CD4-positive, CD25-positive, alpha-beta regulatory T cell (primary cell): ENCODE measurements at regions not wholly inside any gene's neighbourhood (a gene's known extent, or its start where the extent isn't known, plus 50 kb on each side); places are given as distances from the start of the nearest gene placed in this dataset.

Experiments
- ATAC-seq, 2 donors: fragments of 150-1000 bp; cut with Tn5 transposase; one replicate each; pipeline ENCODE4 v1.10.0; 2021; ENCODE audit warnings: low read depth in 2 of 2, moderate number of reproducible peaks in 2 of 2, moderate library complexity in 1 of 2
- DNase-seq, 3 donors: peaks; one replicate each; pipeline versions ENCODE4 v3.0.0 to v3.0.0-alpha.2; 2012 to 2022; ENCODE audit warnings: mixed read lengths in 1 of 3
- H3K27ac ChIP-seq: one replicate; pipeline ENCODE4 v1.7.0; 2013; ENCODE audit warnings: mild to moderate bottlenecking, low read length; ENCODE audit not compliant: insufficient read depth, poor library complexity, severe bottlenecking
- H3K27me3 ChIP-seq: one replicate; pipeline ENCODE4 v1.7.0; 2013; ENCODE audit warnings: low read length; ENCODE audit not compliant: control insufficient read depth, insufficient read depth
- H3K36me3 ChIP-seq: one replicate; pipeline ENCODE4 v1.7.0; 2013; ENCODE audit warnings: mild to moderate bottlenecking, low read length, moderate library complexity; ENCODE audit not compliant: control insufficient read depth, insufficient read depth
- H3K4me1 ChIP-seq: 2 replicates; pipeline ENCODE4 v1.7.0; 2013; ENCODE audit warnings: mild to moderate bottlenecking, low read length; ENCODE audit not compliant: insufficient read depth, control insufficient read depth, poor library complexity, severe bottlenecking
- H3K4me3 ChIP-seq: one replicate; pipeline ENCODE4 v1.7.0; 2013; ENCODE audit warnings: low read depth, mild to moderate bottlenecking, low read length, moderate library complexity
- H3K9me3 ChIP-seq, 2 experiments: 1 replicate in 1 of 2; 2 replicates in 1 of 2; pipeline ENCODE4 v1.7.0; 2013; ENCODE audit warnings: low read length in 2 of 2, mild to moderate bottlenecking in 1 of 2, moderate library complexity in 1 of 2; ENCODE audit not compliant: control insufficient read depth in 2 of 2
- H3K27ac Mint-ChIP-seq, 3 donors: one replicate each; pipeline ENCODE4 v1.8.0; 2020 to 2022; ENCODE audit warnings: mild to moderate bottlenecking in 3 of 3, mixed read lengths in 3 of 3, moderate library complexity in 2 of 3
- H3K27me3 Mint-ChIP-seq: one replicate; pipeline ENCODE4 v1.8.0; 2022; ENCODE audit warnings: mild to moderate bottlenecking, mixed read lengths
- H3K36me3 Mint-ChIP-seq: one replicate; pipeline ENCODE4 v1.8.0; 2020; ENCODE audit warnings: mixed read lengths
- H3K4me1 Mint-ChIP-seq, 4 donors: one replicate each; pipeline ENCODE4 v1.8.0; 2020 to 2022; ENCODE audit warnings: mixed read lengths in 4 of 4, mild to moderate bottlenecking in 1 of 4
- H3K4me3 Mint-ChIP-seq, 4 donors: one replicate each; pipeline ENCODE4 v1.8.0; 2020 to 2022; ENCODE audit warnings: mild to moderate bottlenecking in 4 of 4, mixed read lengths in 4 of 4, moderate library complexity in 3 of 4
- H3K9me3 Mint-ChIP-seq, 7 donors: one replicate each; pipeline ENCODE4 v1.8.0; 2020 to 2022; ENCODE audit warnings: mixed read lengths in 7 of 7, mild to moderate bottlenecking in 3 of 7, moderate library complexity in 2 of 7

- Histone ChIP-seq H3K4me3 (no peak overlapping the region), H3K9me3 (no peaks in the 10 kb centered on the region), H3K27me3 (peaks cover 1% of the 10 kb centered on the region), H3K4me1 (no peaks in the 10 kb centered on the region), H3K27ac (no peak overlapping the region), H3K36me3 (no peaks in the 10 kb centered on the region)
- no peaks in the 10 kb centered on the region for H3K4me1 Mint-ChIP-seq
- no peak overlapping the region for H3K4me3 Mint-ChIP-seq
- H3K27me3 Mint-ChIP-seq, result no peaks in the 10 kb centered on the region
- H3K36me3 Mint-ChIP-seq, result no peaks in the 10 kb centered on the region
- H3K27ac Mint-ChIP-seq, result no peak overlapping the region
- DNase-seq, result no peak
- H3K9me3 Mint-ChIP-seq, result peaks cover 0 to 9% (median 2%) of the 10 kb centered on the region in 7 donors
- no peak for ATAC-seq
Measured at GRCh38 chr15:31752905-31753304, 277.4 kb upstream of the CHRNA7 start.

- peaks cover 0 to 2% (median 0%) of the 10 kb centered on the region in 4 donors for H3K4me1 Mint-ChIP-seq
- no peak overlapping the region for H3K27ac Mint-ChIP-seq
- no peak overlapping the region for H3K4me3 Mint-ChIP-seq
- H3K9me3 Mint-ChIP-seq, result peaks cover 0 to 8% (median 0%) of the 10 kb centered on the region in 7 donors
- Histone ChIP-seq H3K27me3 (peaks cover 4% of the 10 kb centered on the region), H3K4me1 (no peaks in the 10 kb centered on the region), H3K9me3 (no peaks in the 10 kb centered on the region), H3K27ac (no peak overlapping the region), H3K36me3 (no peaks in the 10 kb centered on the region), H3K4me3 (no peak overlapping the region)
- H3K36me3 Mint-ChIP-seq, result no peaks in the 10 kb centered on the region
- H3K27me3 Mint-ChIP-seq, result peaks cover 4% of the 10 kb centered on the region
- ATAC-seq (no peak), DNase-seq (no peak)
Measured at GRCh38 chr15:31758126-31758525, 272.2 kb upstream of the CHRNA7 start.

- Mint-ChIP-seq H3K27ac (no peak overlapping the region), H3K4me1 (no peaks in the 10 kb centered on the region), H3K27me3 (peaks cover 4% of the 10 kb centered on the region), H3K9me3 (peaks cover 0 to 7% (median 0%) of the 10 kb centered on the region in 7 donors), H3K36me3 (no peaks in the 10 kb centered on the region), H3K4me3 (no peak overlapping the region)
- ATAC-seq, result no peak
- DNase-seq, result no peak
- Histone ChIP-seq H3K4me3 (no peak overlapping the region), H3K36me3 (no peaks in the 10 kb centered on the region), H3K9me3 (no peaks in the 10 kb centered on the region), H3K27me3 (no peaks in the 10 kb centered on the region), H3K4me1 (no peaks in the 10 kb centered on the region), H3K27ac (no peak overlapping the region)
Measured at GRCh38 chr15:31768055-31768454, 262.3 kb upstream of the CHRNA7 start.

GRCh38 chr15:31774045-31774444 is 256.3 kb upstream of the CHRNA7 start:
- Histone ChIP-seq H3K4me3 (no peak overlapping the region), H3K27me3 (no peaks in the 10 kb centered on the region), H3K9me3 (no peaks in the 10 kb centered on the region), H3K36me3 (no peaks in the 10 kb centered on the region), H3K4me1 (no peaks in the 10 kb centered on the region), H3K27ac (no peak overlapping the region)
- Mint-ChIP-seq H3K9me3 (peaks cover 0 to 5% (median 0%) of the 10 kb centered on the region in 7 donors), H3K36me3 (no peaks in the 10 kb centered on the region), H3K27ac (no peak overlapping the region), H3K4me3 (no peak overlapping the region), H3K4me1 (no peaks in the 10 kb centered on the region), H3K27me3 (peaks cover 5% of the 10 kb centered on the region)
- no peak for ATAC-seq
- DNase-seq, result no peak

DNA sequence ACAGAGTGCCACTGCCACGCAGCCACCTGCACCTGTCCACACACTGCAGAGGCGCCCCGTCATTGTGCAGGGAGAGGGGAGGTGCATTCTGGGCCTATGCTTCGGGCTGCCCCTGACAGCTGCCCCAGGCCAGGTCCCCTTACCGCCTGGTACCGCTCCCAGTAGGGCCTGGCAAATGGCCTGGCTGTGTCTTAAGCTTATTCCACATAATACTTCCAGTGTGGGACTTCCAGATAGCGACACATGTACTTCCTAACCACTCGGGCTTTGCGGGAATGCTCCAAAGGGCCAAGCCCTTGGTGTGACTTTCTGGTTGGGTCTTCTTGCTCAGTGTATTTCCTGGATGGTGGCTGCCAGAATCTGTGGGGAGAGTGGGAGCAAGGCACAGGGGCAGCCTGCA is 254.3 kb upstream of the CHRNA7 start:
- H3K27ac Mint-ChIP-seq, result no peak overlapping the region

DNA sequence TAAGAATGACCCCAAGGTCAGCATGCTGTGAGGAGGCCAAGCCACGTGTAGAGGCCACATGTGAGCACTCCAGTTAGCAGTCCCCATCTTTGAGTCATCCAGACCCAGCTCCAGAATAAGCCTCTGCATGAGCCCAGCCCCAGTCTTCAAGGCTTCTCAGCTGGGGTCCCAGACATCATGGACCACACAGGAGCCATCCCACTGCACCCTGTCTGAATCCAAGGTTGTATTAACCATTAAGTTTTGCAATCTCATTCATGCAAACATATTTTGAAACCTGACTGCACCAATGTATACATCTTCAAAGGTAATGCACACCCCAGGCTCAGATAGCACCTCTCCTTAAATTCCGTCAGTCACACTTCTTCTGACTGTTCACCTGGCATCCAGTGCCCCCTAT is 249.1 kb upstream of the CHRNA7 start:
- DNase-seq (no peak), ATAC-seq (no peak)
- Histone ChIP-seq H3K36me3 (no peaks in the 10 kb centered on the region), H3K27me3 (no peaks in the 10 kb centered on the region), H3K4me1 (no peaks in the 10 kb centered on the region), H3K9me3 (no peaks in the 10 kb centered on the region), H3K4me3 (no peak overlapping the region), H3K27ac (no peak overlapping the region)
- Mint-ChIP-seq H3K9me3 (peaks cover 0 to 4% (median 0%) of the 10 kb centered on the region in 7 donors), H3K4me1 (no peaks in the 10 kb centered on the region), H3K27me3 (peaks cover 5% of the 10 kb centered on the region), H3K4me3 (no peak overlapping the region), H3K27ac (peak overlapping the region in 1 of 3 donors; percentile 16), H3K36me3 (no peaks in the 10 kb centered on the region)

More for the DNA sequence above, 254.3 kb upstream of the CHRNA7 start:
- no peaks in the 10 kb centered on the region for H3K27me3 ChIP-seq
- Mint-ChIP-seq H3K9me3 (peaks cover 0 to 4% (median 0%) of the 10 kb centered on the region in 7 donors), H3K36me3 (no peaks in the 10 kb centered on the region), H3K4me1 (no peaks in the 10 kb centered on the region), H3K4me3 (no peak overlapping the region), H3K27me3 (peaks cover 5% of the 10 kb centered on the region)
- no peak for DNase-seq
- no peaks in the 10 kb centered on the region for H3K9me3 ChIP-seq
- H3K36me3 ChIP-seq, result no peaks in the 10 kb centered on the region
- H3K4me3 ChIP-seq, result no peak overlapping the region
- H3K4me1 ChIP-seq, result no peaks in the 10 kb centered on the region
- ATAC-seq, result no peak
- H3K27ac ChIP-seq, result no peak overlapping the region

DNA sequence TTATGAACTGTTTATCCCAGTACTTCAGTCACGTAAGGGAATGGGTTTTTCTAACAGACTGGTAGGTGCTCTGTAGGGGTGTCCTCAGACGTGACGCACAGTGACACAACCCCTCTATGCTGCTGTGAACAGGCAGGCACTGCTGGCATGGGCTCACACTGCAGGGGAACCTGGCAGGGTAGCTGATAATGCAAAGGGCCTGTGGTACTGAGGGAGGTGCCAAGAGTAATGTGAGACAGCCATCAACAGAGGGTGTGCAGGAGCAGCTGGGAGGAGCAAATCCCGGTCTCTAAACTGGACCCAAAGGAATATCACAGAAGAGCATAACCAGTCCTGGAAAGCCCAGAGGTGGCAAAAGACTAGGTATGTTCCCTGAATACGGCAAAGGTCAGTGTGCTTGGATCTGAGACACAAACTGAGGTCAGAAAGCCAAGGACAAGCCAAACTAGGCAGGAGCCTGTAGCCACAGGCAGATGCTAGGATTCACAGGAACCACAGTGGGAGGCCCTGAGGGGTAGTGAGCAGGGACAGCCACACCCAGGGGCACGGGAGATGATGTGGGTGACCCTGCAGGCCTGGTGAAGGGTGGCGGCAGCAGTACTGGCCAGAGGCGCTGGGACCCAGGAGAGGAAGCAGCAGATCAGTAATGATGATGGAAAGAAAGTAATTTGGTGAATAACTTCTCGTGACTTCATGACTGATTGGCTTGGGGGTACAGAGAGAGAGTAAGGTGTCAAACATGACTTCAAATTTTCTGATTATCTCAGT is 248.1 kb upstream of the CHRNA7 start:
- Mint-ChIP-seq H3K4me1 (no peaks in the 10 kb centered on the region), H3K36me3 (no peaks in the 10 kb centered on the region), H3K4me3 (no peak overlapping the region), H3K27me3 (peaks cover 5% of the 10 kb centered on the region), H3K9me3 (peaks cover 0 to 4% (median 0%) of the 10 kb centered on the region in 7 donors), H3K27ac (no peak overlapping the region)
- H3K9me3 ChIP-seq, result no peaks in the 10 kb centered on the region
- ATAC-seq (no peak), DNase-seq (no peak)
- H3K36me3 ChIP-seq, result no peaks in the 10 kb centered on the region
- H3K27me3 ChIP-seq, result no peaks in the 10 kb centered on the region
- H3K4me1 ChIP-seq, result no peaks in the 10 kb centered on the region
- H3K4me3 ChIP-seq, result no peak overlapping the region
- H3K27ac ChIP-seq, result no peak overlapping the region

DNA sequence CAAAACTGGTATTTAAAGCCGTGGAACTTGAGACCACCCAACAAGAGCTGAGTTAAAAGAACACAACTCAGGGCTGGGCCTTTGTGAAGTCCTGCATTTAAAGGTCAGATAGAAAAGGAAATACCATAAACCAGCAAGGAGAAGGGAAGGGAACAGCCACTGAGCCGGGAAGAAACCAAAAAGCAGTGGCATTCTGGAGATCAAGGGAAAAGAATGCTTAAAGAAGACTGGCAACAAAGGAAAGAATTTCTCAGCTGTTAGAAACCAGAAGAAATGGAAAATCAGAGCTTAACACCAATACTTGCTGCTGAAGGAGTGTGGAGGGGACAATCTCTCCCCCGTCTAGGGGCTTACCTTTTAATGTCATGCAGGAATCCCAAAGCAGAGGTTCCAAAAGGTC is 247.4 kb upstream of the CHRNA7 start:
- H3K4me1 Mint-ChIP-seq, result no peaks in the 10 kb centered on the region
- Histone ChIP-seq H3K36me3 (no peaks in the 10 kb centered on the region), H3K27me3 (no peaks in the 10 kb centered on the region), H3K27ac (no peak overlapping the region), H3K4me1 (no peaks in the 10 kb centered on the region), H3K9me3 (no peaks in the 10 kb centered on the region), H3K4me3 (no peak overlapping the region)
- H3K27me3 Mint-ChIP-seq, result peaks cover 2% of the 10 kb centered on the region
- H3K9me3 Mint-ChIP-seq, result peaks cover 0 to 4% (median 0%) of the 10 kb centered on the region in 7 donors
- ATAC-seq (no peak), DNase-seq (no peak)
- H3K36me3 Mint-ChIP-seq, result no peaks in the 10 kb centered on the region
- H3K27ac Mint-ChIP-seq, result no peak overlapping the region
- H3K4me3 Mint-ChIP-seq, result no peak overlapping the region
